ENCODE measurements at regions not wholly inside any gene's neighbourhood (a gene's known extent, or its start where the extent isn't known, plus 50 kb on each side); places are given as distances from the start of the nearest gene placed in this dataset.
A peak's percentile ranks its signal among the peaks of the same experiment; 100 is the strongest.

DNA sequence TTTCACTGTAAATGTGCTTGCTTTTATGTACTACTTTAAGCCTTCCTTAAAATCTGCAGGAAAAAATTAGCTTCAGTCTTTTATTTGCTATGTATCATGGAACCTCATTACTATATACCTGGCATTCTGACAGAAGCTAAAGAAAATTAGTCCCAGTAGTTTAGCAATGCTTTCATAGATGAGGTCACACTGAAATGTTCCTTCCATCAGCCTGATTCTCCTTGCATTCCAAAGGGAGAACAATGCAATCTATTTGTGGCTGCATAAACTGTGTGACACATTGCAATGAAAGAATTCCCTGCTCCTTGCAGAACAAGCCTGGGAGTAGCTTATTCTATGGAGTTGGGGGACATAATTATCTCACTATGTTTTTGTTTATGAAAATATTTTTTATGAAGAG lies 691.5 kb upstream of the ARPP21 start:
- Histone ChIP-seq H3K9me3 (no peaks in the 10 kb centered on the region), H3K4me1 (peaks cover 0 to 3% of the 10 kb centered on the region in 2 donors), H3K36me3 (no peaks in the 10 kb centered on the region), H3K27ac (no peak overlapping the region), H3K4me3 (no peak overlapping the region), H3K27me3 (no peaks in the 10 kb centered on the region)
- TF ChIP-seq CTCF (IDR thresholded peaks at IDR 0.05): no peak
- no peak for DNase-seq (ENCODE audit: low spot score in 2 of 2)
- intact Hi-C loops (cut with DNase I): no loop called here

- Histone ChIP-seq H3K4me3 (no peak overlapping the region), H3K36me3 (no peaks in the 10 kb centered on the region), H3K9me3 (no peaks in the 10 kb centered on the region), H3K4me1 (peaks cover 0 to 3% of the 10 kb centered on the region in 2 donors), H3K27me3 (no peaks in the 10 kb centered on the region), H3K27ac (peak overlapping the region; percentile 5 to 13)
- DNase-seq (ENCODE audit: low spot score in 2 of 2): no peak
- intact Hi-C loops (cut with DNase I): no loop called here
- TF ChIP-seq CTCF (IDR thresholded peaks at IDR 0.05): no peak
Measured at GRCh38 chr3:34948517-34948916, 690.8 kb upstream of the ARPP21 start.

DNA sequence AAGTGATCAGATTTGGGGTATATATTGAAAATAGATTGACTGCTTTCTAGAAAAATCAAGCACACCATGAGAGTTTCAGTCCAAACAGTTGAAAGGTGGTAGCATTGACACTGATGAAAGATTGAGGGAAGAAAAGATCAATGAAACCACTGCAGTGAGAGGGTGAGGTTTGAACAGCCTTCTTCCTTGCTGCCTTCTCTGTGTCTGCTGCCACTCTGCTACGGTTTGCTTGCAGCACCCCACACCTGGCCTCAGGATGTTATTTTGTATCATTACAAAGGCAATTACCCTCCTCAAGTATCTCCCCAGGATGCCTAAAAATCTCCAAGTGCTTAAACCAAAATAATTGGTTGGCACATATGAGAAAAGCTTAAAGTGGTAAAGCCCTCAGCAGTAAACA lies 683.6 kb upstream of the ARPP21 start:
- H3K4me1 ChIP-seq: no peaks in the 10 kb centered on the region
- H3K27ac ChIP-seq: no peak overlapping the region
- no peaks in the 10 kb centered on the region for H3K27me3 ChIP-seq
- no peak for DNase-seq (ENCODE audit: low spot score in 2 of 2)
- no peak for TF ChIP-seq CTCF (IDR thresholded peaks at IDR 0.05)
- no peak overlapping the region for H3K4me3 ChIP-seq
- intact Hi-C loops (cut with DNase I): no loop called here
- no peaks in the 10 kb centered on the region for H3K36me3 ChIP-seq
- no peaks in the 10 kb centered on the region for H3K9me3 ChIP-seq

GRCh38 chr3:34956511-34956910 lies 682.8 kb upstream of the ARPP21 start:
- no peak for DNase-seq (ENCODE audit: low spot score in 2 of 2)
- H3K4me1 ChIP-seq: no peaks in the 10 kb centered on the region
- intact Hi-C loops (cut with DNase I): no loop called here
- no peak overlapping the region for H3K4me3 ChIP-seq
- H3K27ac ChIP-seq: no peak overlapping the region
- no peak for TF ChIP-seq CTCF (IDR thresholded peaks at IDR 0.05)
- H3K36me3 ChIP-seq: no peaks in the 10 kb centered on the region
- H3K27me3 ChIP-seq: no peaks in the 10 kb centered on the region
- no peaks in the 10 kb centered on the region for H3K9me3 ChIP-seq

DNA sequence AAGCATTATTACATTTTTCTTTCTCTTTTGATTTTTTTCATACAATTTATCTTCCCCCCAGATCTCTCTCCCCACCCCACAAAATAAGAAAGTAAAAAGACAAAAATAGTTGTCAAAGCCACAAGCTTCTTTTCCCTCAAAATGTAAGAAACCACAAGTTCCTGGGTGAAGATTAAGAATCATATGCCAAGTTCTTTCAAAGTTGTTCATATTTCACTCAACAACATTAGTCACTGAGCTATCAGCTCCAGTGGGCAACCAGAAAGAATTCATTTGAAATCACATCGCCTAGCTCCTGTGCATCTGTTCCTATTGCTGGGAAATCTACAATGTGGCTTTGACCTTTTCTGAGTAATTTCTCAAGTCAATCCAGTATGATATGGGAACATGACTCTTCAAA lies 681.6 kb upstream of the ARPP21 start:
- no peak for DNase-seq (ENCODE audit: low spot score in 2 of 2)
- H3K27me3 ChIP-seq: no peaks in the 10 kb centered on the region
- H3K4me1 ChIP-seq: no peaks in the 10 kb centered on the region
- H3K9me3 ChIP-seq: no peaks in the 10 kb centered on the region
- no peak overlapping the region for H3K4me3 ChIP-seq
- no peaks in the 10 kb centered on the region for H3K36me3 ChIP-seq
- intact Hi-C loops (cut with DNase I): no loop called here
- no peak for TF ChIP-seq CTCF (IDR thresholded peaks at IDR 0.05)
- H3K27ac ChIP-seq: no peak overlapping the region

- Histone ChIP-seq H3K27me3 (no peaks in the 10 kb centered on the region), H3K4me1 (no peaks in the 10 kb centered on the region), H3K27ac (no peak overlapping the region), H3K4me3 (no peak overlapping the region), H3K36me3 (no peaks in the 10 kb centered on the region), H3K9me3 (no peaks in the 10 kb centered on the region)
- intact Hi-C loops (cut with DNase I): no loop called here
- DNase-seq (ENCODE audit: low spot score in 2 of 2): no peak
- TF ChIP-seq CTCF (IDR thresholded peaks at IDR 0.05): no peak
Measured at GRCh38 chr3:34969513-34969912, 669.8 kb upstream of the ARPP21 start.

All from ascending aorta (tissue), 2 donors.